Kidney (tissue), 13 donors: ENCODE measurements at regions not wholly inside any gene's neighbourhood (a gene's known extent, or its start where the extent isn't known, plus 50 kb on each side); places are given as distances from the start of the nearest gene placed in this dataset.

Experiments
- DNase-seq, 5 donors: peaks; one replicate each; pipeline ENCODE4 v3.0.0-alpha.2; 2013 to 2020
- FAIRE-seq: peaks from 2 replicates; lab custom pipeline; 2012; peaks lifted over from hg19 to GRCh38; lab: Jason Lieb, UNC
- H3K27ac ChIP-seq, 2 donors: one replicate each; pipeline ENCODE4 v1.7.0; 2013; ENCODE audit warnings: low read depth in 2 of 2, low read length in 2 of 2, inconsistent platforms in 1 of 2
- H3K27me3 ChIP-seq: one replicate; pipeline ENCODE4 v1.7.1; 2013; ENCODE audit warnings: low read length, inconsistent platforms; ENCODE audit not compliant: control insufficient read depth, insufficient read depth
- H3K36me3 ChIP-seq, 3 donors: one replicate each; pipeline versions ENCODE4 v1.7.0 to v1.7.1; 2013; ENCODE audit warnings: low read length in 3 of 3, control low read depth in 1 of 3, inconsistent platforms in 1 of 3; ENCODE audit not compliant: insufficient read depth in 3 of 3, control insufficient read depth in 2 of 3
- H3K4me1 ChIP-seq, 3 donors: one replicate each; pipeline versions ENCODE4 v1.7.0 to v1.7.1; 2013; ENCODE audit warnings: low read length in 3 of 3, inconsistent platforms in 1 of 3, low read depth in 1 of 3; ENCODE audit not compliant: control insufficient read depth in 2 of 3, insufficient read depth in 2 of 3
- H3K4me3 ChIP-seq, 3 donors: one replicate each; pipeline versions ENCODE4 v1.7.0 to v1.8.1; 2013; ENCODE audit warnings: low read length in 3 of 3, control low read depth in 1 of 3, inconsistent platforms in 1 of 3
- H3K9ac ChIP-seq, 3 donors: one replicate each; pipeline versions ENCODE4 v1.7.0 to v1.7.1; 2013; ENCODE audit warnings: low read length in 3 of 3, control low read depth in 1 of 3, inconsistent platforms in 1 of 3
- H3K9me3 ChIP-seq, 3 donors: one replicate each; pipeline versions ENCODE4 v1.7.0 to v1.7.1; 2013; ENCODE audit warnings: low read length in 3 of 3, control low read depth in 1 of 3, inconsistent platforms in 1 of 3; ENCODE audit not compliant: control insufficient read depth in 2 of 3, insufficient read depth in 1 of 3
- CTCF ChIP-seq: IDR thresholded peaks from 3 replicates; pipeline ENCODE4 v1.5.1; 2012; ENCODE audit warnings: mild to moderate bottlenecking, moderate library complexity, borderline replicate concordance; ENCODE audit not compliant: insufficient read depth; ENCODE audit errors: extremely low read depth
- intact Hi-C: fragments of 100-400 bp; cut with DNase I; formaldehyde crosslinking; loops from one replicate; pipeline ENCODE4 v1.11.1; 2022
- donor health status: control.
- donor health status: control.
- donor health status: control.
- donor health status: control.
- donor health status: control.
- donor health status: DM: yes; HTN: yes; CAD: no.
- donor health status: Normal renal cell carcinoma (clear cell type).

DNA sequence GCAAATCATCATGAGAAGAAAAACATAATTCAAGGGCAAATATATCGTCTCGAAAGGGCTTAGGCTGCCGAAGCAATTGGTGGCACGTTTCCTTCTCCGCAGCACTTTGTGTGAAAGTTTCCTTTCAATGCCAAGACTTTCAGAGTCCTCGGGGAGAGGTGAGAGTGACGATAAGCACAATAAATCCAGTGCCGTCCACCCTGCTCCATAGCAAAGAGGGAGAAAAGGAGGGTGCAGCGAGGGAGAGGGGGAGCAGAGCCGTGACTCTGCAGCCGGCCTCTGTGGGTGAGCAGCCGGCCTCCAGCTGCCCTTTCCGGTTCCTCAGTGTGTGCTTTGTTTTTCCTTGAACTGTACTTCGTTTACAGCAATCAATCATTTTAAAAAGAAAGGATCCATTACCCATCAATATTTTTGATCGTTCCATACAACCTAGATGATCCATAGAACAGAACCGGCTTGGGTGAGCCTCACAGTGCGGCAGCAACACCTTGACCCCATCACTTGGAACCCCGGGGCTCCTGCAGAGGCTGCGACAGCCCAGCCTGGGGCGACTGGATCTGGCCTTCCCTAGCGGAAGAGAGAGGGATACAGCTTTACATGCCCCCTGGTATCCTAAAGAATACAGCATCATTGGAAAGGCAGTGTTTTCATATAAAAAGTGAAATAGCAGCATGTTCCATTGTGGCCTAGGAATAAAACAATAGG, 247.0 kb upstream of the IRX4 start:
- intact Hi-C loops, result no loop called here
- H3K4me3 ChIP-seq, result peak overlapping the region in 1 of 3 donors; percentile 23
- FAIRE-seq (no peak), DNase-seq (peak in 2 of 5 donors; percentile 31 to 39)
- no peak overlapping the region for H3K27ac ChIP-seq
- no peak overlapping the region for H3K9ac ChIP-seq
- no peaks in the 10 kb centered on the region for H3K4me1 ChIP-seq
- no peak for TF ChIP-seq CTCF
- H3K9me3 ChIP-seq, result no peaks in the 10 kb centered on the region
- peaks cover 3% of the 10 kb centered on the region for H3K27me3 ChIP-seq
- no peaks in the 10 kb centered on the region for H3K36me3 ChIP-seq

DNA sequence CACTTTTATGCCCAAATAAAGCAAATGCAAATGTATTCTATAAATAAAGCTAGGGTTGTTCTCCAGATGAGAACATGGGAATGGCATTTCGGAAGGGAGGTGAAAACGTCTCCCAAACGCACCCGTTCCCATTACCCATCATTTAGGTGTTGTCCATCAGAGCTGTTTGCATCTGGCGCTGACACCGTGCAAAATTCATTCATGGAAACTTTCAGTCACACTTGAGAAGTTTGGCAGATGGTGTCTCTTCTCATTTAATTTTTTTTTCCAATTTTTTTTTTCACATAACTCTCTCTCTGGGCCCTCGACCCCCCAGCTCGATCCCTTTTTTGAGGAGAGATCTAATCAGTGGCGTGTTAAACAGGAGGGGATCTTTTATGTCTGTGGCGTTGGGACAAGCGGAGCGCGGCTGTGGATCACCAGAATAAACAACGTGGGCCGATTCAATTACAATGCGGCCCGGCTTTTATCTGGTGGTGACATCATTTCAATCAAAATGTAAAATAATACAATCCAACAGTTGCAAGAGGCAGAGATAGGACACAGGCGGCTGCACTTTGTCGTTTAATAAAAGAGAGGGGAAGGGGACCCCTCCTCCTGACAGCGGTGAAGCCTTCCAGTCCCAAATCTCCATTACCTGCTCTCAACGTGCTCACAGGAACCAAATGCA, 246.1 kb upstream of the IRX4 start:
- Histone ChIP-seq H3K27me3 (peaks cover 3% of the 10 kb centered on the region), H3K9ac (no peak overlapping the region), H3K27ac (no peak overlapping the region), H3K36me3 (no peaks in the 10 kb centered on the region), H3K9me3 (no peaks in the 10 kb centered on the region), H3K4me3 (peak overlapping the region in 1 of 3 donors; percentile 23), H3K4me1 (no peaks in the 10 kb centered on the region)
- intact Hi-C loops, result no loop called here
- TF ChIP-seq CTCF, result no peak
- FAIRE-seq, result no peak
- DNase-seq, result peak in 3 of 5 donors; percentile 39 to 56 (median 50)

GRCh38 chr5:2126512-2126911, 243.8 kb upstream of the IRX4 start:
- Histone ChIP-seq H3K4me3 (no peak overlapping the region), H3K27ac (no peak overlapping the region), H3K9ac (no peak overlapping the region), H3K4me1 (no peaks in the 10 kb centered on the region), H3K9me3 (peaks cover 0 to 5% (median 0%) of the 10 kb centered on the region in 3 donors), H3K36me3 (no peaks in the 10 kb centered on the region), H3K27me3 (peaks cover 3% of the 10 kb centered on the region)
- TF ChIP-seq CTCF, result no peak
- intact Hi-C loops, result no loop called here
- FAIRE-seq (no peak), DNase-seq (no peak)
